Renal cortex interstitium (tissue), 11 donors: ENCODE measurements at regions not wholly inside any gene's neighbourhood (a gene's known extent, or its start where the extent isn't known, plus 50 kb on each side); places are given as distances from the start of the nearest gene placed in this dataset.
"Not testable (repeated sequence)": the region's sequence is repeated elsewhere in the genome, so short reads cannot be mapped to it uniquely, and the experiment has no call there.

Experiments
- DNase-seq, 11 donors: peaks; one replicate each; pipeline ENCODE4 v3.0.0-alpha.2; 2013; ENCODE audit warnings: low read depth in 9 of 11, low spot score in 4 of 11; ENCODE audit errors: extremely low read depth in 1 of 11

DNA sequence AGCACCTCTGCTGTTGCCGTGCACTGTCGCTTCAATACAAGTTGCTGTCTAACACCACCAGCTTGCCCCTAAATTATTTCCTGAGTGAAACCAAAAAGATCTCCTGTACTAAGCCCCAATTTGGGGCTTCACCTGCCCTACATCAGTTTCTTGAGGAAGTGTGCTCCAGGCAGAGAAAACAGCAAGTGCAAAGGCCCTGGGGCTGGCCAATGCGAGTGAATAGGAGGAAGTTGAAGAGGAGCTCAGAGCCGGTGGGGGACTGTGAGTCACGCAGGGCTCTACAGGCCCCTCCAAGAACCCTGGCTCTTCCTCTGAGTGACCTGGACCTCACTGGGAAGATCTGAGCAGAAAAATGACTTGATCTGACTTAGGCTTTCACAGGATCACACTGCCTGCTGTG, 117.2 kb downstream of the IPO8 start:
- no peak for DNase-seq

- no peak for DNase-seq
These were observed 122.5 kb downstream of the IPO8 start for GRCh38 chr12:30573145-30573544.

DNA sequence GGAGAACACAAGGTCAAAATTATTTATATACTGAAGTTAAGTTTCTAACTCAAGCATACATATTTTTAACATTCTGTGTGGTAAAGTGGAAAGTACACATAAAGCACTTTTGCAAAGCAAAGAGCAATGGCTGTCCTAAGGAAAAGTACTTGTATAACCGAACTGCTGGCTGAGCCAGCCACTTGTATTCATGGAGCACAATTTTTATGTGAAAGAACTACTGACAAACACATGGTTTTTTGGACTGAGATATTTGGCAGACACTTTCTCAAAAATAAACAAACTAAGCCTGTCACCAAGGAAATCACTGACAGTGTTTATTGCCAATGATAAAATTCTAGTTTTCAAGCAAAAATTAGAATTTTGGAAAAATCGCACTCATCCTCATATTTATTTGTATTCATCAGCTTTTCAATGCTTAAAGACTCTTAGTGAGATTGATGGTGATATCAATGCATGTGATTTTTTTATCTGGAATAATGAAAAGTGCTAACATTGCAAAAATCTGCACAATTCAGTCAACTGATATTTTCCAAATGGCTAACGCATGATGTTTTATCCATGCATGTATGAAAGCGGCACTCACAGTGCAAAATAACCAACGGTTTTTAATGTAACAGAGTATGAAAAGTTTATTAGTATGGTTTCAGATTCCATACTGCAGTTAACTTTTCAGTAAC, 125.3 kb downstream of the IPO8 start:
- DNase-seq = no peak

- DNase-seq = no peak
These were observed 126.2 kb downstream of the IPO8 start for GRCh38 chr12:30569426-30569825.

- DNase-seq = no peak
These were observed 127.2 kb downstream of the IPO8 start for GRCh38 chr12:30568453-30568852.

DNA sequence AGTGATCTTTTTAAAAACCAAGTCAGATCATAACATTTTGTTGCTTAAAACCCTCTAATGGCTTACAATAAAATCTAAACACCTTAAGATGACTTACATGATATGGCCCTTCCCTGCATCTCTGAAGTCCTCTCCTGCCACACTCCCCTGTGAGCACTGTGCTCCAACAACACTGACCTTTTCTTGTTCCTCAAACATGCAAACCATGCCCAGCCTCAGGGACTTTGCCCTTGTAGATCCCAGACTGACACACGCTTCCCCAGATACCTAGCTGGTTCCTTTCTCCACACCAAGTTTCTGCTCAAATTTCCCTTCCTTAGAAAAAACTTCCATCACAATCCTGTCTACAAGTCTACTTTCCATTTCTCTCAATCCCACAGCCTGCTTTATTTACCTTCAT, 128.6 kb downstream of the IPO8 start:
- DNase-seq = no peak

DNA sequence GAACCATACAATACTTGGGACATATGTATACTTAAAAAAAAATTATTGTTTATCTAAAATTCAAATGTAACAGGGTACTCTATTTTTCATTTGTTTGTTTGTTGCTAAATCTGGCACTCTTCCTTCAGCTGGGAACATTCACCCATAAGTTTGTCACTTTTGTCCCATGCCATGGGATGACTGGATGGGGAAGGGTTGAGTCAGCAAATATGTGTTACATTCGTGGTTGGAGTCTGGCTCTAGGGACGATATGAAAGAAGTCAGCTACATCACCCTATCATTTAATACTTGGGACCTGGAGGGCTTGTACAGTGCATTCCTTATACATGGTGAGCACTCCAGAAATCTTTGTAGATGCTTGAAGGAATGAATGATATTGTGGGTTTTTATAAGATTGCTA, 131.3 kb downstream of the IPO8 start:
- DNase-seq = no peak

DNA sequence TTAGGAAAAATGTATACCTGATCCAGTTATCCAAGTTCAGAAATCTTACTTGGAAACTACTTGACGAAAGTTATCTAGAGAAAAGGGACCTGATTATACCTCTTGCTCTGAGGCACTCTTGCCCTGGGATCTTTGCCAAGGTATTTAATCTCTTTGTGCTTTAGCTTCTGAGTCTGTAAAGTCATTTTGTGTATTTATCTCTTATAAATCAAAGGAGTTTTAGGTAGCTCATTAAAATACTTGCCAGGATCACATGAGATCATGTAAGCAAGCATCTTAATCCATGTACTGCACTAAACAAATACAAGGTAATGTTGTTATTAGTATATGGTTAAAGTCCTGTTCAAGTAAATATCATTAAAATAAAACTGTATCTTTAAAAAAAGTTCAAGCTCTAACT, 147.5 kb downstream of the IPO8 start:
- DNase-seq = peak in 1 of 11 donors; percentile 1

DNA sequence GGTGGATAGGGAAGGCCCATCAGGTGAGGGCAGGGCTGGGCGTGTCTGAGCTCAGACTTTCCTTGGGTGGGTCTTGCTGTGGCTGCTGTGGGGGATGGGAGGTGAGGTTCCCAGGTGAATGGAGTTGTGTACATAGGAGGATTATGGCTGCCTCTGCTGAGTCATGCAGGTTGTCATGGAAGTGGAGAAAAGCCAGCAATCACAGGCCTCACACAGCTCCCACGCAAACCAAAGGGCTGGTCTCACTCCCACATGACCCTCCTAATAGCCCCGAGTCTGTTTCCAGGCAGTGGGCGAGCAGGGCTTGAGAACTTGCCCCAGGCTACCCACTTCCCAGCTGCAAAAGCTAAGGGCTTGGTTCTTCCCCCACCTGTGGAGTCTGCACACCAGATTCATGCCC, 149.5 kb downstream of the IPO8 start:
- DNase-seq = no peak

DNA sequence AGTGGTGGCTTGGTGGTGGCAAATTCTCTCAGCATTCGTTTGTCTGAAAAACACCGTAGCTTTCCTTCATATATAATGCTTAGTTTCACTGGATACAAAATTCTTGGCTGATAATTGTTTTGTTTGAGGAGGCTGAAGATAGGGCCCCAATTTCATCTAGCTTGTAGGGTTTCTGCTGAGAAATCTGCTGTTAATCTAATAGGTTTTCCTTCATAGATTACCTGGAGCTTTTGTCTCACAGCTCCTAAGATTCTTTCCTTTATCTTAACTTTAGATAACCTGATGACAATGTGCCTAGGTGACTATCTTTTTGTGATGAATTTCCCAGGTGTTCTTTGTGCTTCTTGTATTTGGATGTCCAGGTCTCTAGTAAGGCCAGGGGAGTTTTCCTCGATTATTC, 151.0 kb downstream of the IPO8 start:
- not testable (repeated sequence) for DNase-seq

DNA sequence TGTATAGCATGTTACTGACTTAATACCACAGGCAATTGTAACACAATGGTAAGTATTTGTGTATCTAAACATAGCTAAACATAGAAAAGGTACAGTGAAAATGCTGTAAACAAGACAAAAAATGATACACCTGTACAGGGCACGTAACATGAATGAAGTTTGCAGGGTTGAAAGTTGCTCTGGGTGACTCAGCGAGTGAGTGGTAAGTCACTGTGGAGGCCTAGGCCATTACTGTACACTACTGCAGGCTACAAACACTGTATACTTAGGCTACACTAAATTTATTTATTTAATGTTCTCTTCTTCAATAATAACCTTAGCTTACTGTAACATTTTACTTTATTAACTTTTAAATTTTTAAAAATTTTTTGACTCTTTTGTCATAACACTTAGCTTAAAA, 158.4 kb downstream of the IPO8 start:
- DNase-seq = no peak

DNA sequence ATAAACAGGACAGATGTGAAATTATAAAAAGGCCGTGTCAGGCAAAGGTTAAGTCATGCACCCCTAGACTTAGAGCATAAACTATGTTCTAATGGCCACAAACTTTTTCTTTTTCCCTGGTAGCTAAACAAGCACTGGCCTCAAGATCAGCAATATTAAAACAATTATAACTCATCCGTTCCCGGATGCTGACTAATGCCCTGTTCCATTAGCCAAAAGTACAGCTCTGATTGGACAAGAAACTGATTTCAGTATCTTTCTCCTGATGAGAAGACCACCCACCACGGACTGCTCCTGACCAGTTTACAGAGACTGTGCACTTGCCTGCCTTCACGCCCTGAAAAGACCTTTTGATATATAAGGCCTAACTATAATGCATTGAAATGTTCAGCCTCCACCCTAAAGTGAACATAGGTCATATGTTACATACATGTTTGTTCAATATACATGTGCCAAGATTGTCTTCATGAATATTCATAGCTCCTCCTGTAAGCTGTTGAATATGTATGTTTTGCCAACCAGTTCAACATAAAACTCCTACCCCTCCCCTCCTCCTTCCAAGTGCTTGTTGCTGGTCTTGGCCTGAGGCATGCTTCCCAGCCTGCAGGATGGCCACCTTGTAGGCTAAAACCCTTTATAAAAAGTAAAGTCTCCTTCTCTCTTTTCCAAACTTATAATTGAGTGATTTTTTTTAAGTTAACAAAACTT, 162.0 kb downstream of the IPO8 start:
- no peak for DNase-seq

- DNase-seq = no peak
These were observed 163.7 kb downstream of the IPO8 start for GRCh38 chr12:30531731-30532678.

DNA sequence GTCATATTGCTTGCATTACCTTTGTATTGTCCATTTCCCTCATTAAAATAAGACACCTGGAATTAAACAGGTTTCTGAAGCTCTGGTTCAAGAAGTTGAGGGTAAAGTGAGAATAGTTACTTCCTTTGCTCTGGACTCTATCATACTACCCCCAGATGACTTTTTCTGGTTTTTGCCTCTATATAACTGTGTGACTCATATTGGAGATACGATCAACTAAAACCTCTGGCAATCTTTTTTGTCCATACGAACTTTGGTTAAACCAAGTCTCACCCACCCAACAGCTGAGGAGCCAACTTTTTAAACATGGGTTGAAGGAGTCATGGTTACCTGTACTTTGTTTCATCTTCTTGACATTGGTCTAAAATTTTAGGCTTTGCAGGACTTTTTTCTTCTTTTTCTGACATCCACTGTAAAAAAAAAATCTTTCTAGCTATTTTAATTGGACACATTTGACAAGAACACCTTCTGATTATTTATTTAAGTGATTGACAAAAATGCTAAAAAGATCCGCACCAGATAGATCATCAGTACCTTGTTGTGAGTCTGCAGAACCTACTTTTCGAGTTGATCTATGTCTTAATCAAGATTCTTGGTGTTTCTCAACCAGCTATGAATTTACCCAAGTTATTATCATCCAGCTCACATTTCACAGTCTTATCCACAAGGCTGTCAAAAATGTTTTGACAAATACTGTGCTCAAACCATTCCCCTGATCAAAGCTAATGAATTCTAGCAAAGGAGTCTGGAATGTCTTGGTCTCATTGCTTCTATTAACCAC, 166.0 kb downstream of the IPO8 start:
- no peak for DNase-seq

DNA sequence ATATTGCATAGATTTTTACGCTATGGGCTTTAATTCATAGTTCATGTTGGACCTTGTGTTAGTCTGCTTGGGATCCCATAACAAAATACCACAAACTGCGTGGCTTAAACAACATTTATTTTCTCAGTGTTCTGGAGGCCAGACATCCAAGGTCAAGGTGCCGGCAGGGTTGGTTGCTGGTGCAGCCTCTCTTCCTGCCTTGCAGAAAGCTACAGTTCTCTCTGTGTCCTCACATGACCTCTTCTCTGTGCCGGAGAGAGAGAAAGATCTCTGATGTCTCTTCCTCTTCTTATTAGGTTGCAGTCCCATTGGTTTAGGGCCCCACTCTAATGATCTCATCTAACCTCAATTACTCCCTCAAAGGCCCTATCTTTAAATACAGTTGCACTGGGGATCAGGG, 170.5 kb downstream of the IPO8 start:
- DNase-seq = no peak

DNA sequence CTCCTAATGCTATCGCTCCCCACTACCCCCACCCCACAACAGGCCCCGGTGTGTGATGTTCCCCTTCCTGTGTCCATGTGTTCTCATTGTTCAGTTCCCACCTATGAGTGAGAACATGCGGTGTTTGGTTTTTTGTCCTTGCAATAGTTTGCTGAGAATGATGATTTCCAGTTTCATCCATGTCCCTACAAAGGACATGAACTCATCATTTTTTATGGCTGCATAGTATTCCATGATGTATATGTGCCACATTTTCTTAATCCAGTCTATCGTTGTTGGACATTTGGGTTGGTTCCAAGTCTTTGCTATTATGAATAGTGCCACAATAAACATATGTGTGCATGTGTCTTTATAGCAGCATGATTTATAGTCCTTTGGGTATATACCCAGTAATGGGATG, 175.4 kb downstream of the IPO8 start:
- not testable (repeated sequence) for DNase-seq

- peak in 2 of 11 donors; percentile 4 to 5 for DNase-seq
These were observed 176.1 kb downstream of the IPO8 start for GRCh38 chr12:30519535-30519934.

DNA sequence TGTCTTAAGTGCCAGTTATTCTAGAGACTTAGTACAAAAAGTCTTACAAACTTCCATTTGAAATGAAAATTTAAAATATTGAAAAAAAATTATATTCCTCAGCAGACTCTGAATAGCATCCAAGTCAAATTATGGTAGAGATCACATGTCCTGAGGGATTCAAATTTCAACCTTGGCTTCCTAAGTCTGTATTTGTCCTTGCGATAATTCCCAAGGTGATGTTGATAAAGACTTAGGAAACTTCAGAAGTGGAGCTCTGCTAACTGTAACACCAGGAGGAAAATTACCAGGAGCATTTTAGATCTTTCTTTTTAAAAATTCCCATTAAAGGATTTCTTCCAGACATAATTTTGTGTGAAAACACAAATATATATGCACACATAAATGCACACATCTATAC, 178.3 kb downstream of the IPO8 start:
- no peak for DNase-seq

DNA sequence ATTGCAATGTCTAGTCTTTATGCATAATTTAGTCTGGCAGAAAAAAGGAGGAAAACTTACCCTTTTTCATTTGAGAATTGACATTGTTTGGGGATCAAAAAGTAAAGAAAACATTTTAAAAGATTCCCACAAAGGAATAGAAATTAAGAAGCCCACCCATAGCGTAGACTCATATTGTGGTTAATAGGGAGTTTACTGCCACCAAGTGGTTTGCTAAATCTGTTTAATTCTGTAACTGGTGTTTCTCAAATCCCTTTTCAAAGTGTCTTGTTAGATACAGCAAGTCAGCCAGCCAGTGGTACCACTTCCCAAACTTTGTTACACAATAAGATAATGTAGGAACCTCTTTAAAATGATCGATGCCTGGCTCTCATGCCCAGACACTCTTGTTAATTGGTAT, 180.3 kb downstream of the IPO8 start:
- peak in 9 of 11 donors; percentile 12 to 52 (median 38) for DNase-seq
